Ascending aorta (tissue), 2 donors: ENCODE measurements at regions not wholly inside any gene's neighbourhood (a gene's known extent, or its start where the extent isn't known, plus 50 kb on each side); places are given as distances from the start of the nearest gene placed in this dataset.

Experiments
- DNase-seq, 2 donors: peaks; one replicate each; pipeline ENCODE4 v3.0.0-alpha.2; 2019; ENCODE audit warnings: low spot score in 2 of 2
- H3K27ac ChIP-seq, 2 donors: fragments of 200-600 bp; sonication (generic); one replicate each; pipeline ENCODE4 v1.5.1; 2016 to 2017; ENCODE audit warnings: mild to moderate bottlenecking in 1 of 2
- H3K27me3 ChIP-seq: fragments of 200-600 bp; sonication (generic); one replicate; pipeline ENCODE4 v1.5.1; 2017
- H3K36me3 ChIP-seq, 2 donors: fragments of 200-600 bp; sonication (generic); one replicate each; pipeline ENCODE4 v1.5.1; 2016
- H3K4me1 ChIP-seq, 2 donors: fragments of 200-600 bp; sonication (generic); one replicate each; pipeline ENCODE4 v1.5.1; 2016 to 2017; ENCODE audit warnings: mild to moderate bottlenecking in 1 of 2
- H3K4me3 ChIP-seq, 2 donors: fragments of 200-600 bp; sonication (generic); one replicate each; pipeline ENCODE4 v1.5.1; 2016 to 2017; ENCODE audit warnings: mild to moderate bottlenecking in 1 of 2
- H3K9me3 ChIP-seq, 2 donors: fragments of 200-600 bp; sonication (generic); one replicate each; pipeline ENCODE4 v1.5.1; 2016
- CTCF ChIP-seq, 3 experiments: fragments of 200-600 bp in 2 of 3; fragments of 450-650 bp in 1 of 3; sonication (generic) in 2 of 3; IDR thresholded peaks; one replicate each; pipeline ENCODE4 v1.5.1; 2016 to 2019; ENCODE audit warnings: antibody characterized with exemption in 3 of 3, mild to moderate bottlenecking in 1 of 3, moderate library complexity in 1 of 3
- intact Hi-C: fragments of 100-400 bp; cut with DNase I; formaldehyde crosslinking; loops from one replicate; pipeline ENCODE4 v1.15.1; 2023

DNA sequence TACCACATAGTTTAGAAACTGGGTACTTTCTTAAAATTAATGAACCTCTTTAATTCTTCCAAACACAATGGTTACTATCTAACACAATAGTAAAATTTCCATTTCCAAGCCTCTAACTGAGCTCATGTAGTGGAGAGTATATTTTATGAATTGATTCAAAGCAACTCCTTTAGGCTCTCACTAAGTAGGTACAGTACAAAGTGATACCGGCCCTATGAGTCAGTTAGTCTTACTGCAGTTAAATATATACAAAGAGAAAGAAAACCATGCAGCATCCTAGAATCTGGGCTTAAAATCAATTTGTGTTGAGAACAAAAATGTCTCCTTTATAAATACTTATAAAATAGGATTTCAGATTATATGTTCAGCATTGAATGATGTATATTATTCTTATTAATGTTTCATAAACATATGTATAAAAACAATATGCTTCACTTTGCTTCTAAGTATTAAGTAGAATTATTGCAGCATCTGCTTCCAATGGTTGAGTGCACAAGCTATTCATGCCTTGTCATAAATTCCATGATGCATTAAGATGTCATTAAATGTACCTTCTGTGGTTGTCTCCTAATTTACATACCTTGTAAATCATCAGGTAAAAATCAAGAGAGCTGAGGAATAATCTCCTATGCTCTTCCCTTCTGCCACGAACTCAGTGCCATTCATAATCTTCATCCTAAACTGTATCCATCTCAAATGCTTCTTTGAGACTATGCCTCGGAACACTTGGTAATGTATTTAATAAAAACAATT, 1037.8 kb downstream of the STPG2 start:
- H3K27ac ChIP-seq, result no peak overlapping the region
- no peaks in the 10 kb centered on the region for H3K9me3 ChIP-seq
- no peak for DNase-seq
- H3K36me3 ChIP-seq, result no peaks in the 10 kb centered on the region
- no peak overlapping the region for H3K4me3 ChIP-seq
- TF ChIP-seq CTCF (IDR thresholded peaks at IDR 0.05), result no peak
- intact Hi-C loops, result no loop called here
- H3K4me1 ChIP-seq, result no peaks in the 10 kb centered on the region
- H3K27me3 ChIP-seq, result no peaks in the 10 kb centered on the region

- Histone ChIP-seq H3K36me3 (no peaks in the 10 kb centered on the region), H3K27ac (no peak overlapping the region), H3K4me1 (no peaks in the 10 kb centered on the region), H3K27me3 (no peaks in the 10 kb centered on the region), H3K9me3 (no peaks in the 10 kb centered on the region), H3K4me3 (no peak overlapping the region)
- TF ChIP-seq CTCF (IDR thresholded peaks at IDR 0.05), result no peak
- DNase-seq, result no peak
- intact Hi-C loops, result no loop called here
These were observed 1037.1 kb downstream of the STPG2 start for GRCh38 chr4:97106161-97106560.

- Histone ChIP-seq H3K27ac (no peak overlapping the region), H3K27me3 (no peaks in the 10 kb centered on the region), H3K9me3 (no peaks in the 10 kb centered on the region), H3K4me1 (no peaks in the 10 kb centered on the region), H3K4me3 (no peak overlapping the region), H3K36me3 (no peaks in the 10 kb centered on the region)
- intact Hi-C loops, result no loop called here
- no peak for DNase-seq
- TF ChIP-seq CTCF (IDR thresholded peaks at IDR 0.05), result no peak
These were observed 1032.8 kb downstream of the STPG2 start for GRCh38 chr4:97110506-97110905.

GRCh38 chr4:97116511-97116910, 1026.8 kb downstream of the STPG2 start:
- no peak for DNase-seq
- H3K4me3 ChIP-seq, result no peak overlapping the region
- H3K27ac ChIP-seq, result no peak overlapping the region
- H3K9me3 ChIP-seq, result no peaks in the 10 kb centered on the region
- intact Hi-C loops, result no loop called here
- no peaks in the 10 kb centered on the region for H3K27me3 ChIP-seq
- H3K4me1 ChIP-seq, result no peaks in the 10 kb centered on the region
- TF ChIP-seq CTCF (IDR thresholded peaks at IDR 0.05), result no peak
- H3K36me3 ChIP-seq, result no peaks in the 10 kb centered on the region

GRCh38 chr4:97121493-97121892, 1021.8 kb downstream of the STPG2 start:
- no peak for TF ChIP-seq CTCF (IDR thresholded peaks at IDR 0.05)
- H3K4me1 ChIP-seq, result no peaks in the 10 kb centered on the region
- no peak overlapping the region for H3K4me3 ChIP-seq
- no peaks in the 10 kb centered on the region for H3K9me3 ChIP-seq
- no peaks in the 10 kb centered on the region for H3K36me3 ChIP-seq
- DNase-seq, result no peak
- intact Hi-C loops, result no loop called here
- no peaks in the 10 kb centered on the region for H3K27me3 ChIP-seq
- H3K27ac ChIP-seq, result no peak overlapping the region

DNA sequence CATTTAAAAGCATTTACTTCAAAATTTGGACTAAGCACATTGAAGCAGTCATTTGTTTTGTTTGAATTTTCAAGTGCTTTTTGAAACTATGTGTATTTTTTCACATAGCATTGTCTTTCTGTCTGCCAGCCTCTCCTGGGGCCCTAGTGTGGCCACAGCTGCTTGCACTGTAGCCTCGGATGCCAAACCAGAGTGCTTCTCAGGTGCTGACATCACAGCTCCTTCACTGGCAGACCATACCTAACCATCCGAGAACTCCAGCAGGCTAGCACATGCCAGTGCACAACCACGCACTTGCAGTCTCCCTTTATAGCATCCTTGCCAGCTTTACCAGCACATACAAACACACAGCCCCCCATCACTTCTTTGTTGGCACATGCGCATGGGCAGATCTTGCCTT, 1019.7 kb downstream of the STPG2 start:
- H3K27ac ChIP-seq, result no peak overlapping the region
- no peak for DNase-seq
- TF ChIP-seq CTCF (IDR thresholded peaks at IDR 0.05), result no peak
- intact Hi-C loops, result no loop called here
- H3K4me3 ChIP-seq, result no peak overlapping the region
- H3K27me3 ChIP-seq, result no peaks in the 10 kb centered on the region
- no peaks in the 10 kb centered on the region for H3K9me3 ChIP-seq
- no peaks in the 10 kb centered on the region for H3K36me3 ChIP-seq
- H3K4me1 ChIP-seq, result no peaks in the 10 kb centered on the region
